Neural cell (in vitro differentiated cells): ENCODE measurements at regions not wholly inside any gene's neighbourhood (a gene's known extent, or its start where the extent isn't known, plus 50 kb on each side); places are given as distances from the start of the nearest gene placed in this dataset.

ENCODE experiments used
- H2AFZ ChIP-seq: fragments of 200-600, 300-800 bp; sonication (generic), shearing (Covaris generic); 2 replicates; pipeline ENCODE4 v1.6.0; 2014; ENCODE audit warnings: low read depth, mild to moderate bottlenecking, antibody characterized with exemption, low read length, moderate library complexity
- H3F3A ChIP-seq: fragments of 200-600 bp; shearing (Covaris generic); 2 replicates; pipeline ENCODE4 v1.6.1; 2016; ENCODE audit warnings: mild to moderate bottlenecking, moderate library complexity, mixed read lengths, antibody characterized with exemption, low read length; ENCODE audit not compliant: insufficient read depth, poor library complexity, severe bottlenecking
- H3K27ac ChIP-seq: fragments of 200-600, 300-800 bp; sonication (generic), shearing (Covaris generic); 2 replicates; pipeline ENCODE4 v1.5.1; 2014; ENCODE audit warnings: mild to moderate bottlenecking, low read length, moderate library complexity
- H3K27me3 ChIP-seq: fragments of 300-800, 200-600 bp; sonication (generic), shearing (Covaris generic); 2 replicates; pipeline ENCODE4 v1.6.0; 2014; ENCODE audit warnings: mild to moderate bottlenecking, low read depth, low read length, moderate library complexity; ENCODE audit not compliant: insufficient read depth
- H3K36me3 ChIP-seq: fragments of 300-800, 200-600 bp; sonication (generic), shearing (Covaris generic); 2 replicates; pipeline ENCODE4 v1.5.1; 2014; ENCODE audit warnings: mild to moderate bottlenecking, antibody characterized with exemption, low read length, moderate library complexity; ENCODE audit not compliant: insufficient read depth
- H3K4me2 ChIP-seq: fragments of 300-800, 200-600 bp; sonication (generic), shearing (Covaris generic); 2 replicates; pipeline ENCODE4 v1.6.0; 2014; ENCODE audit warnings: mild to moderate bottlenecking, low read length
- H3K4me3 ChIP-seq: fragments of 300-800, 200-600 bp; sonication (generic), shearing (Covaris generic); 2 replicates; pipeline ENCODE4 v1.5.1; 2014; ENCODE audit warnings: mild to moderate bottlenecking, low read length, moderate library complexity
- H3K79me2 ChIP-seq: fragments of 200-600 bp; shearing (Covaris generic); replicated peaks from 2 replicates; pipeline ENCODE4 v1.6.0; 2014; ENCODE audit warnings: mild to moderate bottlenecking, low read length, moderate library complexity; ENCODE audit not compliant: insufficient read depth
- H3K9ac ChIP-seq: fragments of 300-800, 200-600 bp; sonication (generic), shearing (Covaris generic); 2 replicates; pipeline ENCODE4 v1.6.1; 2016; ENCODE audit warnings: mild to moderate bottlenecking, low read length, mixed read lengths
- H3K9me2 ChIP-seq: fragments of 200-600 bp; shearing (Covaris generic); 2 replicates; pipeline ENCODE4 v1.6.1; 2016; ENCODE audit warnings: mild to moderate bottlenecking, low read length, mixed read lengths; ENCODE audit not compliant: insufficient read depth
- H3K9me3 ChIP-seq: fragments of 200-600, 300-800 bp; sonication (generic), shearing (Covaris generic); 2 replicates; pipeline ENCODE4 v1.6.1; 2016; ENCODE audit warnings: mild to moderate bottlenecking, mixed run types, low read length, moderate library complexity, mixed read lengths
- H4K20me1 ChIP-seq: fragments of 200-600 bp; shearing (Covaris generic); 2 replicates; pipeline ENCODE4 v1.6.1; 2016; ENCODE audit warnings: mild to moderate bottlenecking, mixed run types; ENCODE audit not compliant: insufficient read depth
- EP300 ChIP-seq: fragments of 450-650 bp; conservative IDR thresholded peaks from 2 replicates; pipeline ENCODE4 v1.6.1; 2014; ENCODE audit warnings: antibody characterized with exemption, mild to moderate bottlenecking, moderate library complexity; ENCODE audit not compliant: poor library complexity, severe bottlenecking
- EZH2 ChIP-seq: fragments of 200-600, 300-800 bp; shearing (Covaris generic), sonication (generic); IDR thresholded peaks from 2 replicates; pipeline ENCODE4 v1.6.1; 2014; ENCODE audit warnings: antibody characterized with exemption, low read length, borderline replicate concordance, mild to moderate bottlenecking; ENCODE audit not compliant: insufficient read depth, poor library complexity, severe bottlenecking
- MXI1 ChIP-seq: fragments of 450-650 bp; conservative IDR thresholded peaks from 2 replicates; pipeline ENCODE4 v1.6.1; 2014; ENCODE audit warnings: antibody characterized with exemption, mild to moderate bottlenecking; ENCODE audit not compliant: poor library complexity, severe bottlenecking
- POLR2AphosphoS5 ChIP-seq: IDR thresholded peaks from 2 replicates; pipeline ENCODE4 v1.6.1; 2012
- RAD21 ChIP-seq: fragments of 450-650 bp; conservative IDR thresholded peaks from 2 replicates; pipeline ENCODE4 v1.6.1; 2014; ENCODE audit warnings: antibody characterized with exemption, mild to moderate bottlenecking, moderate library complexity
- SMC3 ChIP-seq: fragments of 450-650 bp; conservative IDR thresholded peaks from 2 replicates; pipeline ENCODE4 v1.6.1; 2014; ENCODE audit warnings: antibody characterized with exemption, mild to moderate bottlenecking, moderate library complexity; ENCODE audit not compliant: poor library complexity
- TAF1 ChIP-seq: IDR thresholded peaks from 2 replicates; pipeline ENCODE4 v1.6.1; 2012; ENCODE audit warnings: low read depth
- TF ChIP-seq, protein P1 (sequence below): IDR thresholded peaks from 2 replicates; pipeline ENCODE4 v1.6.1; 2012; ENCODE audit warnings: borderline replicate concordance
- TF ChIP-seq, protein P2 (sequence below): fragments of 450-650 bp; IDR thresholded peaks from 2 replicates; pipeline ENCODE4 v1.5.1; 2014; ENCODE audit warnings: antibody characterized with exemption, mild to moderate bottlenecking, moderate library complexity; ENCODE audit not compliant: poor library complexity, severe bottlenecking

DNA sequence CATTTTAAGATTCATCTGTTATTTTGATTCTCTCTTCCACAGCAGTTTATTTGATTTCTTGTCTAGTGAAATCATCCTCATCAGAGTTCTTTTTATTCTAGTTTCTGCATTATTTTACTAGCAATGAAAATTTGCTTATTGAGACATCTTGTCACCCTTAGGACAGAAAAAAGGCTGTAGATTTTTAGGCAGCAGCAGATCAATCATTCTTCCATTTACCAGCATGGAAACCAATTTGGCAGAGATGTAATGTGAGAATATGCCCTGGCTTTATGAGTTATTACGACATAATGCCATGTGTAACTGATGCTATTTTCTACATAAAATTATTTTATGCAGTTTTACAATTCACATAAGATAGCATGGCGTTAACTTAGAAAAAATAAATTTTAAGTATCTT is 688.6 kb upstream of the SLC10A2 start:
- H3K27me3 ChIP-seq, result no peaks in the 10 kb centered on the region
- peak overlapping the region; percentile 37 for H3K27ac ChIP-seq
- no peaks in the 10 kb centered on the region for H4K20me1 ChIP-seq
- no peaks in the 10 kb centered on the region for H3K79me2 ChIP-seq
- no peak overlapping the region for H3K4me2 ChIP-seq
- H3K9ac ChIP-seq, result no peak overlapping the region
- no peak overlapping the region for H2AFZ ChIP-seq
- no peaks in the 10 kb centered on the region for H3K36me3 ChIP-seq
- peaks cover 2% of the 10 kb centered on the region for H3K9me3 ChIP-seq
- H3F3A ChIP-seq, result no peaks in the 10 kb centered on the region
- H3K4me3 ChIP-seq, result no peak overlapping the region
- H3K9me2 ChIP-seq, result no peaks in the 10 kb centered on the region
- TF ChIP-seq, protein P1, sequence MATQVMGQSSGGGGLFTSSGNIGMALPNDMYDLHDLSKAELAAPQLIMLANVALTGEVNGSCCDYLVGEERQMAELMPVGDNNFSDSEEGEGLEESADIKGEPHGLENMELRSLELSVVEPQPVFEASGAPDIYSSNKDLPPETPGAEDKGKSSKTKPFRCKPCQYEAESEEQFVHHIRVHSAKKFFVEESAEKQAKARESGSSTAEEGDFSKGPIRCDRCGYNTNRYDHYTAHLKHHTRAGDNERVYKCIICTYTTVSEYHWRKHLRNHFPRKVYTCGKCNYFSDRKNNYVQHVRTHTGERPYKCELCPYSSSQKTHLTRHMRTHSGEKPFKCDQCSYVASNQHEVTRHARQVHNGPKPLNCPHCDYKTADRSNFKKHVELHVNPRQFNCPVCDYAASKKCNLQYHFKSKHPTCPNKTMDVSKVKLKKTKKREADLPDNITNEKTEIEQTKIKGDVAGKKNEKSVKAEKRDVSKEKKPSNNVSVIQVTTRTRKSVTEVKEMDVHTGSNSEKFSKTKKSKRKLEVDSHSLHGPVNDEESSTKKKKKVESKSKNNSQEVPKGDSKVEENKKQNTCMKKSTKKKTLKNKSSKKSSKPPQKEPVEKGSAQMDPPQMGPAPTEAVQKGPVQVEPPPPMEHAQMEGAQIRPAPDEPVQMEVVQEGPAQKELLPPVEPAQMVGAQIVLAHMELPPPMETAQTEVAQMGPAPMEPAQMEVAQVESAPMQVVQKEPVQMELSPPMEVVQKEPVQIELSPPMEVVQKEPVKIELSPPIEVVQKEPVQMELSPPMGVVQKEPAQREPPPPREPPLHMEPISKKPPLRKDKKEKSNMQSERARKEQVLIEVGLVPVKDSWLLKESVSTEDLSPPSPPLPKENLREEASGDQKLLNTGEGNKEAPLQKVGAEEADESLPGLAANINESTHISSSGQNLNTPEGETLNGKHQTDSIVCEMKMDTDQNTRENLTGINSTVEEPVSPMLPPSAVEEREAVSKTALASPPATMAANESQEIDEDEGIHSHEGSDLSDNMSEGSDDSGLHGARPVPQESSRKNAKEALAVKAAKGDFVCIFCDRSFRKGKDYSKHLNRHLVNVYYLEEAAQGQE, result no peak
- peak; percentile 52 for TF ChIP-seq EP300

DNA sequence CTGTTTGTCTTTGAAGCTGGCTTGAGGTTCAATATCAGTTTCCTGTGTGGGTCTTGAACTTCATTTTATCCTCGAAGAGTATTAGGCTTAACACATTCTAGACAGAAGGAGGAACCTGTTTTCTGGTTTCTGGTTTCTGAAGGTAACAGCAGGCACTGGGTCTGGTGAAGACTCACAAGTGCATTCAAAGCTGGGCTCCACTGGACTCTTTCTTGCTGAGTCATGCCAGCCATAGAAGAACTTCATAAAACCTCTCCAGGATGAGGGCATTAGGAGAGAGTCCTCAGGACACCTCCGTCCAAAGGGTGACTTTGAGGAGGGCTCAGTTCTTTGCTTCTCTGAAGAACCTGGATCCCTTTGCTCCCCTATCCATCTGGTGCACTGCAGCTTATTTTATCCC is 668.6 kb upstream of the SLC10A2 start:
- H3K9me2 ChIP-seq, result no peaks in the 10 kb centered on the region
- no peak overlapping the region for H3K4me2 ChIP-seq
- no peaks in the 10 kb centered on the region for H4K20me1 ChIP-seq
- H3K27me3 ChIP-seq, result no peaks in the 10 kb centered on the region
- no peaks in the 10 kb centered on the region for H3K36me3 ChIP-seq
- H3K4me3 ChIP-seq, result no peak overlapping the region
- no peaks in the 10 kb centered on the region for H3K9me3 ChIP-seq
- H2AFZ ChIP-seq, result no peak overlapping the region
- no peak overlapping the region for H3K27ac ChIP-seq
- H3K79me2 ChIP-seq, result no peaks in the 10 kb centered on the region
- no peak overlapping the region for H3K9ac ChIP-seq
- TF ChIP-seq, protein P1, result no peak
- TF ChIP-seq RAD21 (no peak), SMC3 (no peak), TAF1 (no peak), EZH2 (no peak), MXI1 (no peak), POLR2AphosphoS5 (no peak), EP300 (no peak)
- TF ChIP-seq, protein P2, sequence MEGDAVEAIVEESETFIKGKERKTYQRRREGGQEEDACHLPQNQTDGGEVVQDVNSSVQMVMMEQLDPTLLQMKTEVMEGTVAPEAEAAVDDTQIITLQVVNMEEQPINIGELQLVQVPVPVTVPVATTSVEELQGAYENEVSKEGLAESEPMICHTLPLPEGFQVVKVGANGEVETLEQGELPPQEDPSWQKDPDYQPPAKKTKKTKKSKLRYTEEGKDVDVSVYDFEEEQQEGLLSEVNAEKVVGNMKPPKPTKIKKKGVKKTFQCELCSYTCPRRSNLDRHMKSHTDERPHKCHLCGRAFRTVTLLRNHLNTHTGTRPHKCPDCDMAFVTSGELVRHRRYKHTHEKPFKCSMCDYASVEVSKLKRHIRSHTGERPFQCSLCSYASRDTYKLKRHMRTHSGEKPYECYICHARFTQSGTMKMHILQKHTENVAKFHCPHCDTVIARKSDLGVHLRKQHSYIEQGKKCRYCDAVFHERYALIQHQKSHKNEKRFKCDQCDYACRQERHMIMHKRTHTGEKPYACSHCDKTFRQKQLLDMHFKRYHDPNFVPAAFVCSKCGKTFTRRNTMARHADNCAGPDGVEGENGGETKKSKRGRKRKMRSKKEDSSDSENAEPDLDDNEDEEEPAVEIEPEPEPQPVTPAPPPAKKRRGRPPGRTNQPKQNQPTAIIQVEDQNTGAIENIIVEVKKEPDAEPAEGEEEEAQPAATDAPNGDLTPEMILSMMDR, result no peak
- H3F3A ChIP-seq, result no peaks in the 10 kb centered on the region
